Lower leg skin (tissue), 3 donors: ENCODE measurements at regions not wholly inside any gene's neighbourhood (a gene's known extent, or its start where the extent isn't known, plus 50 kb on each side); places are given as distances from the start of the nearest gene placed in this dataset.

Source experiments
- CTCF ChIP-seq, 3 donors: fragments of 450-650 bp; IDR thresholded peaks; one replicate each; pipeline ENCODE4 v1.5.1; 2016; ENCODE audit warnings: antibody characterized with exemption in 3 of 3, mild to moderate bottlenecking in 3 of 3, moderate library complexity in 2 of 3
- POLR2A ChIP-seq, 2 donors: fragments of 450-650 bp; IDR thresholded peaks; one replicate each; pipeline ENCODE4 v1.6.1; 2016 to 2017; ENCODE audit warnings: antibody characterized with exemption in 2 of 2, mild to moderate bottlenecking in 1 of 2, moderate library complexity in 1 of 2

DNA sequence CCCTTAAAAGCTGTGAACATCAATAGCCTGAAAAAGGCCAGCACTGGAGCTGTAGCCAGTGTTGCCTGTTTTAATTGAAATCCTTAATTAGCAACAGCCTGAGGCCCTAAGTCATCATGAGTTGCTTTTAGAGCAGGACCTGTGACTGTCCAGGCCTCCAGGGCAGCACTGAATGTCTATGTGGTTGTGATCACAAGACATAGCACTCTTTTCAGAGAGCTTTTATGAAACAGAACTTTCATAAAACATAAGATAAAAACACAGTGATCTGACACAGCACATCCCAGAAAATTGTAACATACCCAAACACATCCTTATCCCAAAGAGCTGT, 85.5 kb upstream of the MYO10 start:
- no peak for TF ChIP-seq POLR2A (IDR thresholded peaks at IDR 0.05)
- no peak for TF ChIP-seq CTCF (IDR thresholded peaks at IDR 0.05)
